PC-3 (cell line): ENCODE measurements at regions not wholly inside any gene's neighbourhood (a gene's known extent, or its start where the extent isn't known, plus 50 kb on each side); places are given as distances from the start of the nearest gene placed in this dataset.

Source experiments
- ATAC-seq: fragments of 200-7000 bp; cut with Tn5 transposase; 2 replicates; pipeline ENCODE4 v1.9.1; 2020; ENCODE audit warnings: mild to moderate bottlenecking, moderate library complexity
- BruUV-seq: library from RNA; stranded (reverse); fragments of 400-500 nt; replicated peaks from 2 replicates; lab custom pipeline; 2021; lab: Mats Ljungman, UMichigan
- CTCF ChIA-PET: fragments of 300-600 bp; sonication (Branson Sonifier 250); formaldehyde crosslinking; loops from one replicate; lab custom pipeline; 2022; ENCODE audit warnings: antibody characterized with exemption; lab: Charles Lee
- POLR2A ChIA-PET: fragments of 300-600 bp; sonication (Branson Sonifier 250); formaldehyde crosslinking; loops from one replicate; lab custom pipeline; 2022; ENCODE audit warnings: antibody characterized with exemption; ENCODE audit not compliant: unreplicated experiment; lab: Charles Lee
- DNase-seq: peaks from one replicate; pipeline ENCODE4 v3.0.0-alpha.2; 2015
- H2AFZ ChIP-seq: fragments of 300-600 bp; sonication (generic); 2 replicates; pipeline ENCODE4 v1.6.0; 2016; ENCODE audit warnings: antibody characterized with exemption, low read length
- H3F3A ChIP-seq: fragments of 300-600 bp; sonication (generic); one replicate; pipeline ENCODE4 v1.6.0; 2017; ENCODE audit warnings: antibody characterized with exemption, low read length, control low read depth, mild to moderate bottlenecking; ENCODE audit not compliant: unreplicated experiment
- H3K27ac ChIP-seq: fragments of 300-600 bp; sonication (generic); 2 replicates; pipeline ENCODE4 v1.5.1; 2016; ENCODE audit warnings: mild to moderate bottlenecking, low read length
- H3K27me3 ChIP-seq: fragments of 300-600 bp; sonication (generic); 2 replicates; pipeline ENCODE4 v1.6.1; 2016; ENCODE audit warnings: low read length, mixed read lengths
- H3K36me3 ChIP-seq: fragments of 300-600 bp; sonication (generic); 2 replicates; pipeline ENCODE4 v1.6.1; 2016; ENCODE audit warnings: low read depth, mixed run types, low read length, mixed read lengths
- H3K4me1 ChIP-seq: fragments of 300-600 bp; sonication (generic); 2 replicates; pipeline ENCODE4 v1.5.1; 2016; ENCODE audit warnings: low read length; ENCODE audit not compliant: insufficient read depth
- H3K4me2 ChIP-seq: fragments of 300-600 bp; sonication (generic); 2 replicates; pipeline ENCODE4 v1.6.0; 2016; ENCODE audit warnings: low read length
- H3K4me3 ChIP-seq: fragments of 300-600 bp; sonication (generic); 2 replicates; pipeline ENCODE4 v1.5.1; 2016; ENCODE audit warnings: mild to moderate bottlenecking, low read length, mixed read lengths
- H3K79me2 ChIP-seq: fragments of 300-600 bp; sonication (generic); 2 replicates; pipeline ENCODE4 v1.6.1; 2017; ENCODE audit warnings: low read length, mixed read lengths
- H3K9ac ChIP-seq: fragments of 300-600 bp; sonication (generic); 2 replicates; pipeline ENCODE4 v1.6.0; 2016; ENCODE audit warnings: mild to moderate bottlenecking, low read length
- H3K9me2 ChIP-seq: fragments of 300-600 bp; sonication (generic); replicated peaks from 2 replicates; pipeline ENCODE4 v1.6.1; 2016; ENCODE audit warnings: mixed run types, low read length, mixed read lengths
- H3K9me3 ChIP-seq: fragments of 300-600 bp; sonication (generic); 2 replicates; pipeline ENCODE4 v1.6.1; 2016; ENCODE audit warnings: low read length, mixed read lengths
- H4K20me1 ChIP-seq: fragments of 300-600 bp; sonication (generic); 2 replicates; pipeline ENCODE4 v1.6.1; 2016; ENCODE audit warnings: low read length, mixed read lengths
- EZH2 ChIP-seq: fragments of 300-600 bp; sonication (generic); IDR thresholded peaks from one replicate; pipeline ENCODE4 v1.6.1; 2017; ENCODE audit warnings: antibody characterized with exemption, mild to moderate bottlenecking, low read length; ENCODE audit not compliant: unreplicated experiment
- EZH2phosphoT487 ChIP-seq: fragments of 300-600 bp; sonication (generic); IDR thresholded peaks from 2 replicates; pipeline ENCODE4 v1.6.1; 2018; ENCODE audit warnings: mild to moderate bottlenecking, antibody characterized with exemption, low read length, borderline replicate concordance
- intact Hi-C: fragments of 100-400 bp; cut with micrococcal nuclease; formaldehyde crosslinking; loops from 2 replicates; pipeline ENCODE4 v1.9.0; 2023
- TF ChIP-seq, protein P1 (sequence below): fragments of 300-600 bp; sonication (generic); conservative IDR thresholded peaks from 2 replicates; pipeline ENCODE4 v1.5.1; 2017; ENCODE audit warnings: antibody characterized with exemption, low read depth, mild to moderate bottlenecking, low read length

- BruUV-seq: no TSS peak
- ChIA-PET POLR2A (no interaction called here), CTCF (no interaction called here)
- no peaks in the 10 kb centered on the region for H3K9me2 ChIP-seq
- H3K9ac ChIP-seq: no peak overlapping the region
- 0 out of 2 replicates have a peak, but pooled peaks cover 4% of the 10 kb centered on the region for H3K27me3 ChIP-seq
- H3F3A ChIP-seq: no peaks in the 10 kb centered on the region
- intact Hi-C loops: no loop called here
- no peak overlapping the region for H3K4me2 ChIP-seq
- ATAC-seq: no peak
- H3K4me3 ChIP-seq: no peak overlapping the region
- no peaks in the 10 kb centered on the region for H4K20me1 ChIP-seq
- no peaks in the 10 kb centered on the region for H3K36me3 ChIP-seq
- H3K27ac ChIP-seq: no peak overlapping the region
- DNase-seq: no peak
- TF ChIP-seq, protein P1, sequence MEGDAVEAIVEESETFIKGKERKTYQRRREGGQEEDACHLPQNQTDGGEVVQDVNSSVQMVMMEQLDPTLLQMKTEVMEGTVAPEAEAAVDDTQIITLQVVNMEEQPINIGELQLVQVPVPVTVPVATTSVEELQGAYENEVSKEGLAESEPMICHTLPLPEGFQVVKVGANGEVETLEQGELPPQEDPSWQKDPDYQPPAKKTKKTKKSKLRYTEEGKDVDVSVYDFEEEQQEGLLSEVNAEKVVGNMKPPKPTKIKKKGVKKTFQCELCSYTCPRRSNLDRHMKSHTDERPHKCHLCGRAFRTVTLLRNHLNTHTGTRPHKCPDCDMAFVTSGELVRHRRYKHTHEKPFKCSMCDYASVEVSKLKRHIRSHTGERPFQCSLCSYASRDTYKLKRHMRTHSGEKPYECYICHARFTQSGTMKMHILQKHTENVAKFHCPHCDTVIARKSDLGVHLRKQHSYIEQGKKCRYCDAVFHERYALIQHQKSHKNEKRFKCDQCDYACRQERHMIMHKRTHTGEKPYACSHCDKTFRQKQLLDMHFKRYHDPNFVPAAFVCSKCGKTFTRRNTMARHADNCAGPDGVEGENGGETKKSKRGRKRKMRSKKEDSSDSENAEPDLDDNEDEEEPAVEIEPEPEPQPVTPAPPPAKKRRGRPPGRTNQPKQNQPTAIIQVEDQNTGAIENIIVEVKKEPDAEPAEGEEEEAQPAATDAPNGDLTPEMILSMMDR: no peak
- TF ChIP-seq EZH2 (no peak), EZH2phosphoT487 (no peak)
- H3K9me3 ChIP-seq: no peaks in the 10 kb centered on the region
- no peak overlapping the region for H2AFZ ChIP-seq
- no peaks in the 10 kb centered on the region for H3K79me2 ChIP-seq
- H3K4me1 ChIP-seq: no peaks in the 10 kb centered on the region
These were observed 191.2 kb upstream of the CDH19 start for GRCh38 chr18:66795051-66795450.

- Histone ChIP-seq H4K20me1 (no peaks in the 10 kb centered on the region), H3K4me2 (no peak overlapping the region), H3K27ac (no peak overlapping the region), H3F3A (no peaks in the 10 kb centered on the region), H3K9me2 (no peaks in the 10 kb centered on the region), H3K27me3 (0 out of 2 replicates have a peak, but pooled peaks cover 4% of the 10 kb centered on the region), H3K4me3 (no peak overlapping the region), H2AFZ (no peak overlapping the region), H3K9ac (no peak overlapping the region), H3K9me3 (no peaks in the 10 kb centered on the region), H3K4me1 (no peaks in the 10 kb centered on the region), H3K79me2 (no peaks in the 10 kb centered on the region), H3K36me3 (no peaks in the 10 kb centered on the region)
- POLR2A ChIA-PET: no interaction called here
- ATAC-seq (no peak), DNase-seq (no peak)
- TF ChIP-seq EZH2 (no peak), EZH2phosphoT487 (no peak)
- CTCF ChIA-PET: no interaction called here
- intact Hi-C loops: no loop called here
- BruUV-seq: no TSS peak
These were observed 188.6 kb upstream of the CDH19 start for GRCh38 chr18:66792466-66792865.

GRCh38 chr18:66780609-66781008 lies 176.7 kb upstream of the CDH19 start:
- CTCF ChIA-PET: no interaction called here
- POLR2A ChIA-PET: no interaction called here
- no peak overlapping the region for H2AFZ ChIP-seq
- no TSS peak for BruUV-seq
- H3K9me3 ChIP-seq: no peaks in the 10 kb centered on the region
- no peaks in the 10 kb centered on the region for H3K36me3 ChIP-seq
- TF ChIP-seq, protein P1: no peak
- no peak for TF ChIP-seq EZH2phosphoT487
- no peaks in the 10 kb centered on the region for H3K4me1 ChIP-seq
- no peak overlapping the region for H3K9ac ChIP-seq
- no peak overlapping the region for H3K27ac ChIP-seq
- DNase-seq (no peak), ATAC-seq (no peak)
- no peak overlapping the region for H3K4me2 ChIP-seq
- no peaks in the 10 kb centered on the region for H3F3A ChIP-seq
- H3K79me2 ChIP-seq: no peaks in the 10 kb centered on the region
- H3K27me3 ChIP-seq: no peaks in the 10 kb centered on the region
- no peaks in the 10 kb centered on the region for H4K20me1 ChIP-seq
- intact Hi-C loops: no loop called here
- no peaks in the 10 kb centered on the region for H3K9me2 ChIP-seq
- H3K4me3 ChIP-seq: no peak overlapping the region
